Adrenal gland (tissue), 9 donors: ENCODE measurements at regions not wholly inside any gene's neighbourhood (a gene's known extent, or its start where the extent isn't known, plus 50 kb on each side); places are given as distances from the start of the nearest gene placed in this dataset.

Experiments used
- DNase-seq, 7 donors: peaks; one replicate each; pipeline ENCODE4 v3.0.0-alpha.2; 2019 to 2020
- H3K27ac ChIP-seq, 5 donors: fragments of 200-600 bp; sonication (generic) in 4 of 5; 1 replicate in 3 of 5; 2 replicates in 2 of 5; pipeline versions ENCODE4 v1.5.1 to v1.8.0; 2016 to 2020; ENCODE audit warnings: mild to moderate bottlenecking in 1 of 5
- H3K27me3 ChIP-seq: fragments of 200-600 bp; 2 replicates; pipeline ENCODE4 v1.8.0; 2021
- H3K36me3 ChIP-seq, 2 donors: fragments of 200-600 bp; replicated peaks in 1 of 2; 1 replicate in 1 of 2; 2 replicates in 1 of 2; pipeline versions ENCODE4 v1.5.1 to v1.8.0; 2018 to 2022
- H3K4me1 ChIP-seq, 2 donors: fragments of 200-600 bp; replicated peaks in 1 of 2; 1 replicate in 1 of 2; 2 replicates in 1 of 2; pipeline versions ENCODE4 v1.5.1 to v1.8.0; 2018 to 2021
- H3K4me3 ChIP-seq, 4 donors: fragments of 200-600 bp; sonication (generic) in 3 of 4; one replicate each; pipeline ENCODE4 v1.5.1; 2016 to 2018
- H3K9me3 ChIP-seq, 3 donors: fragments of 200-600 bp; sonication (generic) in 1 of 3; replicated peaks in 1 of 3; 1 replicate in 2 of 3; 2 replicates in 1 of 3; pipeline versions ENCODE4 v1.5.1 to v1.8.0; 2016 to 2021
- CTCF ChIP-seq, 6 experiments: fragments of 450-650 bp in 4 of 6; fragments of 200-600 bp in 2 of 6; sonication (generic) in 1 of 6; IDR thresholded peaks; 1 replicate in 5 of 6; 2 replicates in 1 of 6; pipeline versions ENCODE4 v1.5.1 to v1.8.0; 2016 to 2021; ENCODE audit warnings: antibody characterized with exemption in 6 of 6, mild to moderate bottlenecking in 2 of 6, moderate library complexity in 1 of 6
- POLR2A ChIP-seq, 2 donors: fragments of 450-650 bp; IDR thresholded peaks; one replicate each; pipeline ENCODE4 v1.6.1; 2017; ENCODE audit warnings: antibody characterized with exemption in 2 of 2, mild to moderate bottlenecking in 2 of 2, moderate library complexity in 1 of 2
- WGBS, 4 donors: extraction: QIAGEN DNeasy Blood & Tissue Kit in 2 of 4; methylation state at CpG; one replicate each; pipeline versions ENCODE4 v1.1.5 to v1.1.7; 2013 to 2017; 5-methylcytosine and 5-hydroxymethylcytosine counted together
- intact Hi-C, 2 donors: fragments of 100-400 bp; cut with DNase I; formaldehyde crosslinking; loops; one replicate each; pipeline versions ENCODE4 v1.14.1 to v1.15.0; 2022 to 2023
- donor health status: healthy with polysubstance abuse.
- donor health status: Bipolar disorder and iron deficiency.
- donor health status: DM: yes; HTN: yes; CAD: no.
- donor health status: DM: no; HTN: no; CAD: no.
- donor health status: DM: no; HTN: no; CAD: no.

GRCh38 chr10:30788307-30788706 lies 158.8 kb upstream of the LYZL2 start:
- no peak for TF ChIP-seq CTCF (IDR thresholded peaks at IDR 0.05)
- no peak for TF ChIP-seq POLR2A (IDR thresholded peaks at IDR 0.05)
- Histone ChIP-seq H3K9me3 (no peaks in the 10 kb centered on the region), H3K4me3 (no peak overlapping the region), H3K4me1 (peaks cover 9% of the 10 kb centered on the region in 2 donors), H3K27ac (no peak overlapping the region), H3K36me3 (no peaks in the 10 kb centered on the region), H3K27me3 (no peaks in the 10 kb centered on the region)
- intact Hi-C loops, result loop anchor here in 1 of 2 donors (5.0 kb wide), 1 partner anchor 244 kb away; the partner anchor contains the start of gene ZNF438
- peak in 1 of 7 donors; percentile 27 for DNase-seq
- 35 to 50% (median 42%) methylated on average over 3 of the region's 3 CpGs for WGBS, 4 donors

GRCh38 chr10:30786906-30787305 lies 157.4 kb upstream of the LYZL2 start:
- Histone ChIP-seq H3K36me3 (no peaks in the 10 kb centered on the region), H3K27ac (no peak overlapping the region), H3K4me3 (no peak overlapping the region), H3K27me3 (no peaks in the 10 kb centered on the region), H3K9me3 (no peaks in the 10 kb centered on the region), H3K4me1 (peaks cover 9% of the 10 kb centered on the region in 2 donors)
- intact Hi-C loops, result loop anchor here in 1 of 2 donors (5.0 kb wide), 1 partner anchor 245 kb away; the partner anchor contains the start of gene ZNF438
- no peak for TF ChIP-seq CTCF (IDR thresholded peaks at IDR 0.05)
- TF ChIP-seq POLR2A (IDR thresholded peaks at IDR 0.05), result no peak
- 93 to 100% (median 100%) methylated on average over 2 of the region's 2 CpGs for WGBS, 4 donors
- no peak for DNase-seq

DNA sequence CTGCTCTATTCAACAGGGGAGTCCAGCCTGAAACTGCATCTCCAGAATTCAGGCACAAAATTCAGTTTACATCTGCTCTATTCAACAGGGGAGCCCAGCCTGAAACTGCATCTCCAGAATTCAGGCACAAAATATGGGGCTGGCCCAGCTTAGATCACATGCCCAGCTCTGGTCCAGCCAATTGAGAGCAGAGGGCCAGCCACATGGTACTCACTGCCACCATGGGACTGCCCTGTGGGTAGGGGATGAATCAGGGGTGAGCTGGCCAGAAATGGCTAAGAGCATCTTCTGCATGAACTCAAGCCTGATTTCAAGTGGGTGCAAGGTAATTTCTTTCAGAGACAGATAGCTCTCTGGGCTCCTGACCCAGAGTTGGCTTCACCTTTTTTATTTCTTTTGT lies 156.6 kb upstream of the LYZL2 start:
- peak overlapping the region in 2 of 5 donors; percentile 26 to 95 for H3K27ac ChIP-seq
- intact Hi-C loops, result loop anchor here in 1 of 2 donors (5.0 kb wide), 1 partner anchor 246 kb away; the partner anchor contains the start of gene ZNF438
- H3K9me3 ChIP-seq, result no peaks in the 10 kb centered on the region
- peak in 1 of 7 donors; percentile 21 for DNase-seq
- H3K4me1 ChIP-seq, result peaks cover 9% of the 10 kb centered on the region in 2 donors
- TF ChIP-seq POLR2A (IDR thresholded peaks at IDR 0.05) (no peak), CTCF (IDR thresholded peaks at IDR 0.05) (no peak)
- H3K4me3 ChIP-seq, result no peak overlapping the region
- no peaks in the 10 kb centered on the region for H3K27me3 ChIP-seq
- no peaks in the 10 kb centered on the region for H3K36me3 ChIP-seq

GRCh38 chr10:30784897-30785605 lies 155.5 kb upstream of the LYZL2 start:
- peaks cover 9% of the 10 kb centered on the region in 2 donors for H3K4me1 ChIP-seq
- peak overlapping the region; percentile 35 to 95 (median 73) for H3K4me3 ChIP-seq
- H3K27ac ChIP-seq, result peak overlapping the region; percentile 67 to 95 (median 84)
- peak; percentile 74 to 94 (median 86) for DNase-seq
- H3K36me3 ChIP-seq, result no peaks in the 10 kb centered on the region
- WGBS, 4 donors, result 1 to 3% (median 1%) methylated on average over 24 to 63 of the region's 63 CpGs
- H3K27me3 ChIP-seq, result no peaks in the 10 kb centered on the region
- no peaks in the 10 kb centered on the region for H3K9me3 ChIP-seq
- intact Hi-C loops, result loop anchor here in 1 of 2 donors (5.0 kb wide), 1 partner anchor 247 kb away; the partner anchor contains the start of gene ZNF438
- TF ChIP-seq CTCF (IDR thresholded peaks at IDR 0.05), result peak in 1 of 6 experiments; percentile 27
- peak in 1 of 2 donors; percentile 43 for TF ChIP-seq POLR2A (IDR thresholded peaks at IDR 0.05)
